ENCODE measurements at regions not wholly inside any gene's neighbourhood (a gene's known extent, or its start where the extent isn't known, plus 50 kb on each side); places are given as distances from the start of the nearest gene placed in this dataset.

GRCh38 chr2:81839780-81840179, 1535.2 kb upstream of the LRRTM1 start:
- no peak for ATAC-seq

GRCh38 chr2:81835321-81836000, 1530.9 kb upstream of the LRRTM1 start:
- no peak for ATAC-seq

GRCh38 chr2:81786811-81787210, 1482.3 kb upstream of the LRRTM1 start:
- ATAC-seq = no peak

- no peak for ATAC-seq
Observed at GRCh38 chr2:81767187-81767912, 1462.8 kb upstream of the LRRTM1 start.

- no peak for ATAC-seq
Observed at GRCh38 chr2:81747481-81748070, 1443.0 kb upstream of the LRRTM1 start.

GRCh38 chr2:81739966-81740365, 1435.4 kb upstream of the LRRTM1 start:
- no peak for ATAC-seq

GRCh38 chr2:81734981-81735380, 1430.4 kb upstream of the LRRTM1 start:
- no peak for ATAC-seq

- no peak for ATAC-seq
Observed at GRCh38 chr2:81714817-81715216, 1410.3 kb upstream of the LRRTM1 start.

- ATAC-seq = no peak
Observed at GRCh38 chr2:81706856-81707255, 1402.3 kb upstream of the LRRTM1 start.

GRCh38 chr2:81703831-81704230, 1399.3 kb upstream of the LRRTM1 start:
- ATAC-seq = no peak

GRCh38 chr2:81692566-81692965, 1388.0 kb upstream of the LRRTM1 start:
- no peak for ATAC-seq

GRCh38 chr2:81675641-81676040, 1371.1 kb upstream of the LRRTM1 start:
- ATAC-seq = no peak

GRCh38 chr2:81672923-81673322, 1368.4 kb upstream of the LRRTM1 start:
- no peak for ATAC-seq

- ATAC-seq = no peak
Observed at GRCh38 chr2:81672516-81672915, 1368.0 kb upstream of the LRRTM1 start.

GRCh38 chr2:81670885-81671284, 1366.3 kb upstream of the LRRTM1 start:
- ATAC-seq = no peak

- no peak for ATAC-seq
Observed at GRCh38 chr2:81661081-81661480, 1356.5 kb upstream of the LRRTM1 start.

- peak; percentile 59 for ATAC-seq
Observed at GRCh38 chr2:81658227-81658626, 1353.7 kb upstream of the LRRTM1 start.

GRCh38 chr2:81650048-81650971, 1345.8 kb upstream of the LRRTM1 start:
- no peak for ATAC-seq

GRCh38 chr2:81648806-81649205, 1344.3 kb upstream of the LRRTM1 start:
- ATAC-seq = no peak

- no peak for ATAC-seq
Observed at GRCh38 chr2:81648370-81648769, 1343.8 kb upstream of the LRRTM1 start.

- no peak for ATAC-seq
Observed at GRCh38 chr2:81647715-81648230, 1343.2 kb upstream of the LRRTM1 start.

GRCh38 chr2:81645745-81646301, 1341.3 kb upstream of the LRRTM1 start:
- ATAC-seq = no peak
